GM12875 (cell line): ENCODE measurements at regions not wholly inside any gene's neighbourhood (a gene's known extent, or its start where the extent isn't known, plus 50 kb on each side); places are given as distances from the start of the nearest gene placed in this dataset.
"Not testable (repeated sequence)": the region's sequence is repeated elsewhere in the genome, so short reads cannot be mapped to it uniquely, and the experiment has no call there.

Experiments
- H3K4me3 ChIP-seq: one replicate; pipeline ENCODE4 v1.5.1; 2011; ENCODE audit warnings: low read depth, low read length, control low read depth
- TF ChIP-seq, protein P1 (sequence below): IDR thresholded peaks from 2 replicates; pipeline ENCODE4 v1.5.1; 2011; ENCODE audit warnings: low read depth, mild to moderate bottlenecking, control low read depth, inconsistent platforms, low read length, moderate library complexity, borderline replicate concordance; ENCODE audit not compliant: insufficient read depth

- TF ChIP-seq, protein P1, sequence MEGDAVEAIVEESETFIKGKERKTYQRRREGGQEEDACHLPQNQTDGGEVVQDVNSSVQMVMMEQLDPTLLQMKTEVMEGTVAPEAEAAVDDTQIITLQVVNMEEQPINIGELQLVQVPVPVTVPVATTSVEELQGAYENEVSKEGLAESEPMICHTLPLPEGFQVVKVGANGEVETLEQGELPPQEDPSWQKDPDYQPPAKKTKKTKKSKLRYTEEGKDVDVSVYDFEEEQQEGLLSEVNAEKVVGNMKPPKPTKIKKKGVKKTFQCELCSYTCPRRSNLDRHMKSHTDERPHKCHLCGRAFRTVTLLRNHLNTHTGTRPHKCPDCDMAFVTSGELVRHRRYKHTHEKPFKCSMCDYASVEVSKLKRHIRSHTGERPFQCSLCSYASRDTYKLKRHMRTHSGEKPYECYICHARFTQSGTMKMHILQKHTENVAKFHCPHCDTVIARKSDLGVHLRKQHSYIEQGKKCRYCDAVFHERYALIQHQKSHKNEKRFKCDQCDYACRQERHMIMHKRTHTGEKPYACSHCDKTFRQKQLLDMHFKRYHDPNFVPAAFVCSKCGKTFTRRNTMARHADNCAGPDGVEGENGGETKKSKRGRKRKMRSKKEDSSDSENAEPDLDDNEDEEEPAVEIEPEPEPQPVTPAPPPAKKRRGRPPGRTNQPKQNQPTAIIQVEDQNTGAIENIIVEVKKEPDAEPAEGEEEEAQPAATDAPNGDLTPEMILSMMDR = no peak
- H3K4me3 ChIP-seq = no peak overlapping the region
Measured at GRCh38 chr17:70276906-70277305, 107.6 kb downstream of the KCNJ2 start.

DNA sequence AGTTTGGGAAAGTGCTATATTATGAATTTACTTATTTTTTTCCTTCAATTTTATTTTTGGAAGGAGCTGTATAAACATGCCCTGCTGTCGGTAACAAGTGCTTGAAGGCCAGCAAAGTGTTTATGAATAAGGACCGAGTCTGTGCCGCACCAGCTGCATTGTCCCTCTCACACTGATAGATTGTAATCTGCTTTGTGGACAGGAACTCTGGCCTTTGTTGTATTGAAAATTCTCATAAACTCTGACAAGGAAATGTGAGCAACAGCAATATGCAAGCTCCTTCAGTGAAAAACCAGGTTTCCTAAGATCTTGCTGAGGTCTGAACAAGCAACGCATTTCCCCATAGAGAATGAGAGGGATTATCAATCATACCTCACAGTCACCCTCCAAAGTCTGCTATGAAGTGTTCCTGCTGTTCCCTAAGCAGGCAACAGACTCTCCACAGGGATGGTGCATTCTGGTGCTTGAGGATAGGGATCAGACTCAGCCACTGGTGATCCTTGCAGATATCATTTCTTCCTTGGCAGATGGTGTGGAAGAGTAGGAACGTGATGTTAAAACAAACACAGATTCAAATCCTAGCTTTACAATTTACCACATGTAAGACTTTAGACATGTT lies 109.6 kb downstream of the KCNJ2 start:
- TF ChIP-seq, protein P1 = no peak
- no peak overlapping the region for H3K4me3 ChIP-seq

- TF ChIP-seq, protein P1 = no peak
- no peak overlapping the region for H3K4me3 ChIP-seq
Measured at GRCh38 chr17:70286391-70286790, 117.1 kb downstream of the KCNJ2 start.

DNA sequence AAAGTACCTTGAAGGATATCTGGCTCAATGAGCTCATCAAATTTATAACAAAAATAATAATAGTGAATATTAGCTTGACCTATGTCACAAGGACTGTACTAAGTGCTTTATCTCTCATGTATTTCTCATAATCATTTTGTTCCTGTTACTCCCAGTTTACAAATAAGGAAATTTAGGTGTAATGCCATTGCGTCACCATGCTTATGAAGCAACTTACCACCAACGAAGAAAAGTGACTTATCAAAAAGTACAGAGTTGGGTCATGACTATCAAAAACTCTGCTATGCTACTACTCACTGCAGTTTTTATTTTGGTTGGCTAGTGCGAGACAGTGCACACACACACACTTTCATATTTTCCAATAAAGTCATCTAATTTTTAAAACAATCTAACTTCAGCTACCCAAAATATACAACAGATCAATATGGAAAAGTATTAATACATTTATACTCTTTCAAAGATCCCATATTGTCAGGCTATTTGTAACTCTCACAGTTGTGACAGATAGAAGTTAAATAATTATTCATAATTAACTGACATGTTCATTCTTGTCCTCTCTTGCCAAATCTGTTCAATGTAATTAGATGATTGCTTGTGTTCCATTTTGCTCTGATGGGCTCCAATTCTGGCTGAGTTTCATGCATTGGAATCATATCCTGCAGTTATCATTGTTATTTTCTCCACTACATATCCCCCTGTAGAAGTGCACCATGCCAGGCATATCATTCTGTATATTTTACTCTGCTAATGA lies 119.4 kb downstream of the KCNJ2 start:
- H3K4me3 ChIP-seq = no peak overlapping the region
- TF ChIP-seq, protein P1 = no peak

DNA sequence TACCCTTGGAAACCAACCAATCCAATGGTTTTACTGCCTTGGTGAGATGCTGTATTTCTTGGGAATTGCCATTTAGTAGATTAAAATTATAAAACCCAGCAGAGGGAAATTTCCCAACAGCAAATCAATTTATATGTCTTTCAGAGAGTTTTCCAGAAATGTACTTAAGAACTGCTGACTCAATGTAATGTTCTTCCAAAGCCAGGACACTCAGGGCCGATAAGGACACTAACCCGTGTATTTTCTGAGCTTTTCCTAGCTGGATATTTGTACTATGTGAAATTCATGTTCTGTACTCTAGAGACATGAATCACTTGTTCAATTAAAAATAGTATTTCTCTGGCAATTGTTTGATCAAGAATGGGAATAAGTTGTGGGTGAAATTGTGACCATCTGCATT lies 121.4 kb downstream of the KCNJ2 start:
- TF ChIP-seq, protein P1 = no peak
- no peak overlapping the region for H3K4me3 ChIP-seq

DNA sequence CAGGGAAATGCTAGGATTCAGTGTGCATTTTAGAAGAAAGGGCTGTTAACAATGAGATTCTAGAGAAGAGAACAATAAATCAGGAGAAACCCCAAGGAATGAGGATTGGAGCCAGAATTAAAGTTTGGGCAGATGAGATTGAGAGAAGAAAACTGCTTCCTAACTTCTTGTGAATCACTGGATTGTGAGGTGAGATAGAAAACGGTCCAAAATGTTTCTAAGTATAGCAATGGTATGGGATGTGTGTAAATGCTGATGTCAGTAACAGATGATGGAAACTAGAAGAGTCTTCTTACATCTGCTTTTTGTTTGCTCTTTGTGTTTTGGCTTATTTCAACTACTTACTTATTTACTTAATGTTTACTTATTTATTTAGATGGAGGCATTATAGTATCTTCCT lies 123.0 kb downstream of the KCNJ2 start:
- TF ChIP-seq, protein P1 = no peak
- no peak overlapping the region for H3K4me3 ChIP-seq

- not testable (repeated sequence) for H3K4me3 ChIP-seq
Measured at GRCh38 chr17:70293564-70294310, 124.4 kb downstream of the KCNJ2 start.
